Stimulated activated CD4-positive, alpha-beta T cell treated with anti-CD3 and anti-CD28 coated beads, Interleukin-4, amount 100 ng/mL, for 48 hours (primary cell): ENCODE measurements at regions not wholly inside any gene's neighbourhood (a gene's known extent, or its start where the extent isn't known, plus 50 kb on each side); places are given as distances from the start of the nearest gene placed in this dataset.

Experiments
- DNase-seq, 2 donors: peaks; one replicate each; pipeline ENCODE4 v3.0.0-alpha.2; 2020; ENCODE audit warnings: low read depth in 2 of 2

GRCh38 chr5:167217097-167217743 lies 1074.2 kb upstream of the WWC1 start:
- DNase-seq: no peak

GRCh38 chr5:167219298-167219697 lies 1072.1 kb upstream of the WWC1 start:
- no peak for DNase-seq

GRCh38 chr5:167226386-167226785 lies 1065.1 kb upstream of the WWC1 start:
- no peak for DNase-seq

- no peak for DNase-seq
Observed at GRCh38 chr5:167228134-167228533, 1063.3 kb upstream of the WWC1 start.

GRCh38 chr5:167229751-167230150 lies 1061.7 kb upstream of the WWC1 start:
- DNase-seq: no peak

GRCh38 chr5:167230414-167230813 lies 1061.0 kb upstream of the WWC1 start:
- DNase-seq: no peak

GRCh38 chr5:167232675-167233311 lies 1058.7 kb upstream of the WWC1 start:
- DNase-seq: no peak

GRCh38 chr5:167233507-167234220 lies 1057.8 kb upstream of the WWC1 start:
- no peak for DNase-seq

GRCh38 chr5:167241436-167242067 lies 1049.9 kb upstream of the WWC1 start:
- no peak for DNase-seq

GRCh38 chr5:167242701-167243100 lies 1048.7 kb upstream of the WWC1 start:
- no peak for DNase-seq

- DNase-seq: no peak
Observed at GRCh38 chr5:167243463-167243862, 1048.0 kb upstream of the WWC1 start.

- DNase-seq: no peak
Observed at GRCh38 chr5:167244583-167244982, 1046.9 kb upstream of the WWC1 start.

- DNase-seq: no peak
Observed at GRCh38 chr5:167245868-167246267, 1045.6 kb upstream of the WWC1 start.

- DNase-seq: no peak
Observed at GRCh38 chr5:167247816-167248215, 1043.6 kb upstream of the WWC1 start.

- DNase-seq: no peak
Observed at GRCh38 chr5:167248257-167248656, 1043.2 kb upstream of the WWC1 start.

GRCh38 chr5:167250996-167251395 lies 1040.4 kb upstream of the WWC1 start:
- DNase-seq: no peak

GRCh38 chr5:167254132-167254531 lies 1037.3 kb upstream of the WWC1 start:
- DNase-seq: no peak

GRCh38 chr5:167255926-167256325 lies 1035.5 kb upstream of the WWC1 start:
- no peak for DNase-seq

- DNase-seq: no peak
Observed at GRCh38 chr5:167259806-167260205, 1031.6 kb upstream of the WWC1 start.

GRCh38 chr5:167261309-167262100 lies 1029.9 kb upstream of the WWC1 start:
- no peak for DNase-seq

- DNase-seq: no peak
Observed at GRCh38 chr5:167263185-167263584, 1028.3 kb upstream of the WWC1 start.

GRCh38 chr5:167264348-167264747 lies 1027.1 kb upstream of the WWC1 start:
- no peak for DNase-seq
